NB4 (cell line): ENCODE measurements at regions not wholly inside any gene's neighbourhood (a gene's known extent, or its start where the extent isn't known, plus 50 kb on each side); places are given as distances from the start of the nearest gene placed in this dataset.

Source experiments
- DNase-seq: peaks from one replicate; pipeline ENCODE4 v3.0.0; 2010; ENCODE audit warnings: low read depth
- H3K4me3 ChIP-seq: one replicate; pipeline ENCODE4 v1.5.1; 2011; ENCODE audit warnings: mild to moderate bottlenecking, low read depth, low read length, moderate library complexity
- CTCF ChIP-seq: IDR thresholded peaks from one replicate; pipeline ENCODE4 v1.5.1; 2012; ENCODE audit warnings: low read depth, low read length
- MAX ChIP-seq: IDR thresholded peaks from 2 replicates; pipeline ENCODE4 v1.6.1; 2011; ENCODE audit warnings: low read depth, low read length
- MYC ChIP-seq: IDR thresholded peaks from 2 replicates; pipeline ENCODE4 v1.6.1; 2011; ENCODE audit warnings: low read depth, low read length
- POLR2A ChIP-seq: IDR thresholded peaks from 2 replicates; pipeline ENCODE4 v1.6.1; 2011; ENCODE audit warnings: mild to moderate bottlenecking; ENCODE audit not compliant: insufficient read length; ENCODE audit errors: extremely low read depth

DNA sequence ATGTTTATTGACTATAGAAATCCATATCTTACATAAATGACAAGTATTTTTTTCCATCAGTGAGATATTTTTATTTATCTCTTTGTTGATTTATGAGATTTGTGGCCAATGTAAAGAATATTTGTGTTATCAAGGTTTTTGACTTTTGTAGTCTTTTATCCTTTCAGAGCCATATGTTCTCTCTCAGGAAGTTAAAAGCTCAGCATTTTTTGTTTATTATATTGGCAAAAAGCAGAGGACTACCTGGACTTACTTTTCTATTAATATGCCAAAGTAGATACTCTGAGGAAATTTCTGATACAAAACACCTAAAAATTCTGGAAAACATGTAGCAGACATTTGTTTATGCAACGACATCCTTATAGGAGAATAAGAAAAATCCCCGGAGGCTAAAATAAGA is 490.3 kb downstream of the SLC6A15 start:
- TF ChIP-seq POLR2A (no peak), MYC (no peak), CTCF (no peak), MAX (no peak)
- H3K4me3 ChIP-seq = no peak overlapping the region
- no peak for DNase-seq

- DNase-seq = no peak
- TF ChIP-seq MAX (no peak), POLR2A (no peak), MYC (no peak), CTCF (no peak)
- no peak overlapping the region for H3K4me3 ChIP-seq
These were observed 491.5 kb downstream of the SLC6A15 start for GRCh38 chr12:84421103-84421502.

GRCh38 chr12:84416626-84417025 is 496.0 kb downstream of the SLC6A15 start:
- no peak for TF ChIP-seq MYC
- no peak for TF ChIP-seq CTCF
- TF ChIP-seq POLR2A = no peak
- no peak for TF ChIP-seq MAX
- DNase-seq = no peak
- no peak overlapping the region for H3K4me3 ChIP-seq

- TF ChIP-seq MAX = no peak
- no peak for TF ChIP-seq MYC
- TF ChIP-seq POLR2A = no peak
- no peak for TF ChIP-seq CTCF
- no peak overlapping the region for H3K4me3 ChIP-seq
- no peak for DNase-seq
These were observed 496.7 kb downstream of the SLC6A15 start for GRCh38 chr12:84415946-84416345.

GRCh38 chr12:84413656-84414055 is 498.9 kb downstream of the SLC6A15 start:
- TF ChIP-seq MAX (no peak), CTCF (no peak), POLR2A (no peak), MYC (no peak)
- H3K4me3 ChIP-seq = no peak overlapping the region
- DNase-seq = no peak

DNA sequence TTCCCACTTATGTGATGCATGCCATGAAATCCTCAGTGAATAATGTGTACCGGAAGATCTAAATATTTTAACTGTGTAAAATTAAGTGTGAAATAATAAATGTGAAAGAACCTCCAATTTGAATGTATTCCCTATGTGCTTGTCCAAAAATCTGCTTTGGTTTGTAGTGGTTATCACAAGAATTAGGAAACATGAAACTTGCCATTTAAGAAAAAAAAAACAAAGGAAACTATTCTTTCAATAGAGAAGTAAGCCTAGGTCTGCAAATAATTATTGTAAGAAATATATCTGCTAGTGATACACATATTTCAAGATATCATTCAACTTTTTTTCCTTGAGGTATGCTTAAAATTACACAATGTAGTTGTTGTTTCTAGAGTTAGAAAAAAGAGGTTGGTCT is 500.4 kb downstream of the SLC6A15 start:
- no peak for DNase-seq
- no peak for TF ChIP-seq POLR2A
- no peak for TF ChIP-seq CTCF
- no peak for TF ChIP-seq MYC
- no peak for TF ChIP-seq MAX
- H3K4me3 ChIP-seq = no peak overlapping the region
